Activated CD4-positive, alpha-beta T cell treated with anti-CD3 and anti-CD28 coated beads for 1 hour (primary cell): ENCODE measurements at regions not wholly inside any gene's neighbourhood (a gene's known extent, or its start where the extent isn't known, plus 50 kb on each side); places are given as distances from the start of the nearest gene placed in this dataset.

Experiments
- DNase-seq: peaks from one replicate; pipeline ENCODE4 v3.0.0-alpha.2; 2020

DNA sequence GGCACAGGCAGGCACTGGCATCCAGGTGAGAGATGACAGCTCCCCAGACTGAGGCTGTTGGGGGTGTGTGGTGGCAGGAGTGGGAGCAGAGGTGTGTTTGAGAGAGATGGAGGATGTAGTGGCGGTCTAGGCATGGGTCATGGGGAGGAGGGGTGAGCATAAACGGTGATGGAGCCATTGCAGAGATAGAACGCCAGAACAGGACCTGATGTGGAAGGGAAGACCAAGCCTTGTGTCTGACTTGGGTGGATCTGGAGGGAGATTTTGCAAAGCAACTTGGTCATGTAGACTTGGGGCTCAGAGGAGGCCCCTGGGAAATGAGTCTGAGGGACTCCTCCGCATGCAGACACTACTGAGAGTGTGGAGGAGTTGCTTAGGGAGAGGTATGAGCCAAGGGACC lies 50.0 kb upstream of the CLDN5 start:
- no peak for DNase-seq

DNA sequence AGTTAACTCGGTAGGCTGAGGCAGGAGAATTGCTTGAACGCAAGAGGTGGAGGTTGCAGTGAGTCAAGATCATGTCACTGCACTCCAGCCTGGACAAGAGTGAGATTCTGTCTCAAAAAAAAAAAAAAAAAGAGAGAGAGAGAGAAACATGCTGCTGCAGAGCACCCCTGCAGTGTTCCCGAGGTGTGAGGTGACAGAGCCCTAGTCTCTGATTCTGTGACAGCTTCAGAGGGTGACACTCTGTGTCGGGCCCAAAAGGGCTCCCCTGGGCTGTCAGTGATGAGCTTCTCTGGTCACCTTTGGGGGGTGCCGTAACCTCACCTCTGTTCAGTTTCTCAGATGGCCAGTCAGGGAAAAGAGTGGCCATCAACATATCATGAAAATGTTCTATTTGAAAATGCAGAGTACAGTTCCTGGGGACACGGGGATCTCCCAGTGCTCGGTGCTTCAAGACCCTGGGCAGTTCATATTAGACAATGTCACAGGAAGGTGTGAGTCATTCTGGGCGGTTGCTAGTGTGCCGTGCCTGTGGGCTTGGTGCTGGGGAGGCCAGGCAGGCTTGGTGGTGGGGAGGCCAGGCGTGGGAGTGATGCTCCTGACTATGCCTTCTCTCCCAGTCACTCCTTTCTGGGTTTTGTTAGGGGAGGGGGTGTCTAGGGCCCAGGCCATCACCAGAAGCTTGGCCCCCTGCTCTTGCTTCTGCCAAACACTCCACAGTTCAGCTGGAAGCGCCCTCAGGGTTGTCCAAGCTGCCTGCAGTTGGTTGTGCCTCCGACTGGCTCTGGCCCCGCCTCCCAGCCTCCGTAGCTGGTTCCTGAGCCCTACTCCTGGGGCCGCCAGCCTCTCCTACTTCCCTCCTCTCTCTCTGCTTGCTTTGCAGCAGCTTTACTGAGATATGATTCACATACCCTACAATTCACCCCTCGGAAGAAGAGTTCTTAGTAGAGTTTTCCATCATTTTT lies 52.5 kb upstream of the CLDN5 start:
- DNase-seq: peak; percentile 29

DNA sequence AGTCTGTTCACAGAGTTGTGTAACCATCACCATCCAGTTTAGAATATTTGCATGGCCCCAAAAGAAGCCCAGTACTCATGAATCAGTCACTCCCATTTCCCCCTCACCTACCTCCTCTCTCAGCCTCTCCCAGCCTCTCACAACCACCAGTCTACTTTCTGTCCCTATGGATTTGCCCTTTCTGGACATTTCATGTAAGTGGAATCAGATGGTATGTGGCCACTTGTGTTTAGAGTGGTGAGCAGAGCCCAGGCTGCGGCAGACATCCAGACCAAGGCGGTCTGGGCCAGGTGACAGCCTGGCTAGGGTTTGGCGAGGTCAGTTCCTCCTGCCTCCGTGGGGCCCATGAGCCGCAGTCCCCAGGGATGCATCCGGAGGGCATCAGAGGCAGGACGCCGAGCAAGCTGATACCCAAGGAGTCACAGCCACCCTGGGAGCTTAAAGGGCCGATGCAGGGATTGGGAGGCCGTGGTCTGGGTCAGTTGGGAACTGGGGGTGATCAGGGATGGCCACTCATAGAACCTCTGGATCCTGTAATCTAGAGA lies 53.3 kb upstream of the CLDN5 start:
- no peak for DNase-seq

DNA sequence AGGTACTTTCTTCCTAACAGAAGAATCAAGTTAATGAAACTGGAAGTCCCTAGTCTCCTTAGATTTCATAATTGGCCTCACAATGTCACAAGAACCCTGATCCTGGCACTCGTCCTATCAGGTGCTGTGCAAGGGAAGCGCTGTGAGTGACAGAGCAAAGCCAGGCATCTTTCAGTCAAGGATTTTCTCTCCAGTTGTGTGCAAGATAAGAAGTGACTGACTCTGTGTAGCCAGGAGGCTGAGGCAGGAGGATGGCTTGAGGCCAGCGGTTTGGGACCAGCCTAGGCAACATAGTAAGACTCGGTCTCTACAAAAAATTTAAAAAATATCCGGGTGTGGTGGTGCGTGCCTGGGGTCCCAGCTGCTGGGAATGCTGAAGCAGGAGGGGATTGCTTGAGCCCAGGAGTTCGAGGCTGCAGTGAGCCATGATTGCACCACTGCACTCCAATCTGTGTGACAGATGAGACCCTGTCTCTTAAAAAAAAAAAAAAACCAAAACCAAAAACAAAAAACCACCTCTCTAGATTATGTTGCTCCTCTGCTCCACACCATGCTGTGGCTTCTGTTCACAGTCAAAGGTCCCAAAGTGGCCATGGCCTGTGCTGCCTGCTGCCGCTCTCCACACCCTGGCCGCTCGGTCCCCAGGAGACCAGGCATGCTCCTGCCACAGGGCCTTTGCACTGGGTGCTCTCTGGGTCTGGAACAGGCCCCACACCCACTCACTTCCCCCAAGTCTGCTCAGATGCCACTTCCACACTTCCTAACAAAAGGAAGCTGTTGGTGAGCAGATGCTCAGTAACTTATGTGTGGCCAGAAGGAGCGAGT lies 54.2 kb upstream of the CLDN5 start:
- no peak for DNase-seq

DNA sequence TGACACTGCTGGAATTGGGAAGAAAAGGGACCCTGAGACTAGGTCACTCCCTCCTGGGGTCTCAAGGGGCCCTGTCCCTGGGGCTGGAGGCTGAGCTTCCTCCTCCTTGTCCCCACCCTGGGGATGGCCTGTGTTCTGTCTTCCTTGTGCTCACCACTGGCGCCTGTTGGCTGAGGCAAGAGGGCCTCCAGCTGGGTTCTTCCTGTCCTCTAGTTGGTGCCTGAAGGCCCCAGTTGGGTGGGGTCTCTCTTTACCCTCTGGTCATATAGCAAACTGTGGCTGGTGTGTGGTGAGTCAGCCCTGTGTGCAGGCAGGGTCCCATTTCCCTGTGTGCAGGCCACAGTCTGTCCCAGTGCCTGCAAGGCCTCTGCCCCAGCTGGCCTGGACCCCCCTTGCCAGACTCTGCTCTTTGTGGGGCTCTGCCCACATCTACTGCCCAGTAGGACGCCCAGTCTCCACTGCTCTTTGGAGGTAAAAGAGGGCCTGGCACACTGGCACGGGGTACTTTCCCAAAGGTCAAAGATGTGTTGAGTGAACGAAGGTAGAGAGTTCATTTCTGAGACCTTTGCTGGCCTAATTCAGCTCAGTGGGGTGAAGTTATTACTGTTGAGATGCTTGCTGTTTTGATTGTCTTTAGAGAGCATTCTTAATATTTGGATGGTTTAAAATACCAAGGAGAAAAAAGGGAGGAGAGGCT lies 55.1 kb upstream of the CLDN5 start:
- DNase-seq: no peak

DNA sequence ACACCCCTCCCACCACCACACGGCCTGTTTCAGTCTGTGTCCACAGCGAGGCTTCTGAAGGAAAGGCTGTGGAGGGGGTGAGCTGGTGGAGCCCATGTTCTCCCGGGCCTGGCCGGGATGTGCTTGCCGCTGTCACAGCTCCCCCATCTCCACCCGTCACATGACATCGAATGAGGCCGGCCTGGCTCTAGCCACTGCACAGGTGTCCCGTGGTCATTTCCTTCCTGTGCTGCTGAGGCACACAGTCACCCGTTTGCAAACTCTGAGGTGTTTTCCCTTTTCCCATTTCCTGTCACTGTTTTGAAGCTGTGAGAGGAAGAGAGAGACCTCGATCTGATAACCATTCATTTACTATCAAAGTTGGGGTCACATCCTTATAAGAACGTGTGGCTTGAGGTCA lies 55.7 kb upstream of the CLDN5 start:
- no peak for DNase-seq

DNA sequence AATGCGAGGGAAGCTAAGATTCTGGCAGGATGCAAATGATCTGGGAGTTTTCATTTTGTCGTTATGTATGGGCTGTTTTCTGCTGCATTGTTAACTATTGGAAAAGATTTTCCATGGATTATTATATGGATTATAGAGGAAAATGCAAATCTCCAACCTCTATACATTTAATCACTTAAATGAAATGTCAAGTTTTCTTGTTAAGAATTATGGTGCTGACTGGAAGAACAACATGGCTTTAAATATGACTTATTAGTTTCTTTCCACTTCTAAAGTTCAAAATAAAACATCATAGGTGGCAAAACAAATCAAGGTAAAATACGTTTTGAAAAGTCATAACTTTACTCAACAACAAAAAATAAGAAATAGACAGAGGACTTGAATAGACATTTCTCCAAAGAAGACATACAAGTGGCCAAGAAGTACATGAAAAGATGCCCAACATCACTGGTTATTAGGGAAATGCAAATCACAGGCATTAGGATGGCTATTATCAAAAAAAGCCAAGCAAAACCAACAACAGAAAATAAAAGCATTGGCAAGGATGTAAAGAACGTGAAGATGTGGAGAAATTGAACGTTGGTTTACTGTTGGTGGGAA lies 56.2 kb upstream of the CLDN5 start:
- no peak for DNase-seq

DNA sequence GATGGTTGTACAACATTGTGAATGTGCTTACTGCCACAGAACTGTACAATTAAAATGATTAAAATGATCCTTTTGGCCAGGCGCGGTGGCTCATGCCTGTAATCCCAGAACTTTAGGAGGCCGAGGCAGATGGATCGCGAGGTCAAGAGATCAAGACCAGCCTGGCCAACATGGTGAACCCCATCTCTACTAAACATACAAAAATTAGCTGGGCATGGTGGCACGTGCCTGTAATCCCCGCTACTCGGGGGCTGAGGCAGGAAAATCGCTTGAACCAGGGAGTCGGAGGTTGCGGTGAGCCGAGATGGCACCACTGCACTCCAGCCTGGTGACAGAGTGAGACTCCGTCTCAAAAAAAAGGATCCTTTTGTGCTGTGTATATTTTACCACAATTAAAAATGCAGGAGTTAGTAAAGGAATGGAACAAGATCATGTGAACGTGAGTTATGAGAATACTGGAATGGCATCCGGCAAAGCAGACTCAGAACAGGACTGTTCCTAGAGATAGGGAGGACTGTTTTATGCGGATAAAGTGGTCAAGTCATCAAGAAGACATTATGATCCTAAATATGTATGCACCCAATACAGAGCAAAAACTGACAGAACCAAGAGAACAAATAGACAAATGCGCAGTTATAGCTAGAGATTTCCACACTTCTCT lies 58.0 kb upstream of the CLDN5 start:
- DNase-seq: no peak

DNA sequence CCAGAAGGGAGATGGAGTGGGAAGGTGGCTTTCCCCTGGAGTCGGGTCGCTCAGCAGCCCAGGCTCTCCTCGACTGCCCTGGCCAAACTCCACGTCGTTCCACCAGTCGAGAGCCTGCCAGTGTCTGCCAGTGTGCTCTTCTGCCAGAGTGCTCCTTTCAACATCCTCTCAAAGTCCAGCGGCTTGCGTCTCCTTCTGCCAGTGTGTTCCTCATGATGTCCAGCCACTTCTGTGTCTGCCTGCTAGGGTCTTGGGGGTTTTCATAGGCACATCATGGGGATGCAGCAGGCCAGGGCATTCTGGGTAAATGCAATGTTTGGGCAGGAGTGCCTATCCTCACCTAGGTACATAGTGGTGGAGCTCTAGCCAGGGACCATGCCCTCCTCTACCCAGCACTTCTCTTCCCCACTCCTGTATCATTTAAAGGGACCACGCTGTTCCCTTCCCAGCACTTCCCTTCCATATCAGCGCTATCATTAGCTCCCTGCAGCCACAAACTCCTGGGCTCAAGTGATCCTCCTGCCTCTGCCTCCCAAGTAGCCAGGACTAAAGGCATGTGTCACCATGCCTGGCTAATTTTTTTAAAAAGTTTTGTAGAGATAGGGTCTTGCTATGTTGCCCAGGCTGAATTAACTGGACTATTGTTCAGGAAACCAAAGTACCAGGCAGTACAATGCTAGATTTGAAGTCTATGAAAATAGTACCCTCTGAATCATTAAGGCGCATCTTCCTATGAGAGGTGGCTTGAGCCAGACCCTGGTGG lies 62.9 kb upstream of the CLDN5 start:
- no peak for DNase-seq

DNA sequence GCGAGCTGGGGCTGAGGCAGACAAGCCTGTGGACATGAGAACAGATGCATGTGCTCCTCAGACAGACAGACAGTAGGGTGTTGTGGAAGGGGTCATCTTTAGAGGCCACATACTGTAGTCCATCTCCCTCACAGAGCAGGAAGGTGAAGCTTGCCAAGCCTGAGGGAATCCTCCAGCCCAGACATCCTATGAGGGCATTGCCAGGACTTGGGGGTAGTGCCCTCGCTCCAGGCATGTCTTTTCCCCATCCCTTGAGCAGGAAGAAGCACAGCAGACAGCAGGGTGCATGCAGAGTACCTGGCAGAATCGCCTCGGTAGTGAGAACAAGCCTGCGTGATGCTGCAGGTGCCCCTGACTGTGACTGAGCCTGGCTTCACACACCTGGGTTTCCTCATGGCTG lies 66.5 kb upstream of the CLDN5 start:
- no peak for DNase-seq

DNA sequence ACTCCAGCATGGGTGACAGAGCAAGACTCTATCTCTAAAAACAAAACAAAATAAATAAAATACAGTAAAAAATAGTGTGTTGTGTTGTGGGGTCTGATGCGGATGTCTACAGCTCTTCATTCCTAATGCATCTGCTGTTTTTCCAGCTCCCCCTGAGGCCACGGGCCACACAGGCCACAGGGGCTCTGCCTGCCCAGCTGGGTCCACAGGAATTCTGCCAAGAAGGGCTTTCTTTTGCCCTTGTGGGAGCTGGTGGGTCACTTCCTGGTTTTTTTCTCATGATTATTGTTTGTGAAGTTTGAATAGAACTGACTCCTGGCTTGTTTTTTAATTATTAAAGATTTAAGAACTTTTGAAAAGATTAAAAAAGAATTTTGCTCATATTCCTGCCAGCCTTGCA lies 67.4 kb upstream of the CLDN5 start:
- DNase-seq: no peak

DNA sequence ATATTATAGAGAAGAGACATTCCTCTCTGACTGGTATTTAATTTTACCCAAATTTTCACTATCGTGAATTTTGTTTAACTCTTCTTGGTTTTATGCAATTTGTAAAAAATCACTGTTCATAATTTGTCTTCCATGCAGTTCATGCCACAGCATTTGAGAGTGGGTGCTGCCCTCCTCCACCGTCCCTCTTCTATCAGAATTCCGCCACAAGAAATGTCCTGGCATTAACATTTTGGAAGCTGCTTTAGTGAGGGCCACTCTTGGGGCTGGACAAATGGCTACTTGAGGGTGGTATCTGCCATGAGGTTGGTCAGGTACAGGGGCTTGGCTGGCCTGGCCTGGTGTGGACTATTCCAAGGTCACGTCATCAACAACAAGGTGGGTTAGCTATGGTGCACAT lies 68.3 kb upstream of the CLDN5 start:
- DNase-seq: no peak

DNA sequence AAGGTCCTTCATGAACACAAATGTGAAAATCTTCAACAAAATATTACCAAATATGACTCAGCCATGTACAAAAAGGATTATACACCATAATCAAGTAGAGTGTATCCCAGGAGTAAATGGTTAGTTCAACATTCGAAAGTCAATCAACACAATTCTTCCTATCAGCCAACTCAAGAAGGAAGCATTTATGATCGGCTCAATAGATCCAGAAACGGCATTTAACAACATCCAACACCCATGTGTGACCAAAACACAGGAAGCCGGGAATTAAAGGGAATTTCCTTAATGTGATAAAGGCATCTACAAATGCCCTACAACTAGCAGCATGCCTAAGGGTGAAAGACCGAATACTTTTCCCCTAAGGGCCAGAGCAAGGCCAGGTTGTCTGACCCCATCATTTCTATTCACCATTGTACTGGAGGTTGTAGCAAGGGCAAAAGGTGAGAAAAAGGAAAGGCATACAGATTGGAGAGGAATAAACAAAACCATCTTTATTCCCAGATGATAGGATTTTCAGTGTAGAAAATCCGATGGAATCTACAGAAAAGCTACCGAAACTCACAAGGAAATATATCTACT lies 69.9 kb upstream of the CLDN5 start:
- no peak for DNase-seq

DNA sequence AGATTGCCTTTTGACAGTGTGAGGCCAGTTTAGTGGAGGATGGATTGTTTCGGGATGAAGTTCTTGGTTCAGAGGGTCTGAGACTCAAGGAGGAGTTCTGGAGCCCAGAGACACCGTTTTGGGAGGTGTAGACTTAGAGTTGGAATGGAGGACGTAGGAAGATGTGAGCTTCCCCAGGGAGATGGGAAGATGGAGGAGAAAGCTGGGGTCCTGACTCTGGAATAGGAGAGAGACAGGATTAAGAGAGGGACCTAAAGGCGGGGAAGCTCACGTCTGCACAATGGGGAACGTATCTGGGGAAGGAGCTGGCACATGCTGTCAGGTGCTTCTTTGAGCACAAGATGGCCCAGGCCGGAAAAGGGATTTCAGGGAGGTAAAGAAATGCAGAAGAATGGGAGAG lies 71.3 kb upstream of the CLDN5 start:
- DNase-seq: no peak

DNA sequence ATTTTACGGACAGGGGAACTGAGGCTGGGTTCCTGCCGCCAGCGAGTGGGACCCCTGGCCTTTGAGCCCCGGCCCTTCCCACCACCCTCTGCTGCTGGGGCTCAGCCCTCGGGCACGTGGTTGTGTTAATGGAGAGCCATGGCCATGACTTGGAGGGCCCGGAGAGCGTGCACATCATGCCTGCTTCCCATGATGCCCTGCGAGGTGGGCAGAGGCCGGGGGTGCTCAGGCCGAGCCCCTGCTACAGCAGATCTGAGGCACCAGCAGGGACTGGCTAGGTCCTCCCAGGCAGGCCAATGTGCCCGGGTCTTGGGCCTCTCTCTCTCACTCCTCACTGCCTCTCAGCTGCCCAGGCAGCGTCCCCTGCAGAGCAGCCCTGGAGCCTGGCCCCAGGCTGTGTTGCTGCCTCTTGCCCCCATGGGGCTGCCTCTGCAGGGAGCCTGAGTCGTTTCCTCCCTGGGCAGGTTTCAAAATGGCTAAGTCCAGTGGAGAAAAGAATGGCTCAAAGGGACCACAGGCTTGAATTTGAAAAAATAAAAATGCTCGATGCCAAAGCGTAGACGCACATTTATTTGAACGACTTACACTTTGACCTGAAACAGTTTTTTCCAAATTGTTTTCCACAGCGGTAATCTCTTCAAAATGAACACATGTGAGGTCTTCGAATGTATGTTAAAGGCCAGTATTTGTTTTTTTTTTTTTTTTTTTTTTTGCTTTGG lies 72.6 kb upstream of the CLDN5 start:
- DNase-seq: no peak

DNA sequence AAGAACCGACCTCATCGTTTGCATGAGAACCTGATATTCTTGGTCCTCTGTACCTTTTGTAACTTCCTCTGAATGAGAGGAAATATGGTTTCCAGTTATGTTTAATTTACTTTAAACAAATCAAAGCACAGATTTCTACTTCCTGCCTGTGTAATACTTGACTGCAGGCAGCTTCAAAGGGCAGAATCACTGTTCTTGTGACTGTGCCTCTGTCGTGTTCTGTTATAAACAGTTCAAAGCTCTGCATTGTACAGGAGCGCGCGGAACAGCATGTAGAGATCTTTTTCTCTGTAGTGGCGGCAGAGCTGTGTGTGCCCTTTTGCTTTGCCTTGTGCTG lies 73.2 kb upstream of the CLDN5 start:
- peak; percentile 33 for DNase-seq

DNA sequence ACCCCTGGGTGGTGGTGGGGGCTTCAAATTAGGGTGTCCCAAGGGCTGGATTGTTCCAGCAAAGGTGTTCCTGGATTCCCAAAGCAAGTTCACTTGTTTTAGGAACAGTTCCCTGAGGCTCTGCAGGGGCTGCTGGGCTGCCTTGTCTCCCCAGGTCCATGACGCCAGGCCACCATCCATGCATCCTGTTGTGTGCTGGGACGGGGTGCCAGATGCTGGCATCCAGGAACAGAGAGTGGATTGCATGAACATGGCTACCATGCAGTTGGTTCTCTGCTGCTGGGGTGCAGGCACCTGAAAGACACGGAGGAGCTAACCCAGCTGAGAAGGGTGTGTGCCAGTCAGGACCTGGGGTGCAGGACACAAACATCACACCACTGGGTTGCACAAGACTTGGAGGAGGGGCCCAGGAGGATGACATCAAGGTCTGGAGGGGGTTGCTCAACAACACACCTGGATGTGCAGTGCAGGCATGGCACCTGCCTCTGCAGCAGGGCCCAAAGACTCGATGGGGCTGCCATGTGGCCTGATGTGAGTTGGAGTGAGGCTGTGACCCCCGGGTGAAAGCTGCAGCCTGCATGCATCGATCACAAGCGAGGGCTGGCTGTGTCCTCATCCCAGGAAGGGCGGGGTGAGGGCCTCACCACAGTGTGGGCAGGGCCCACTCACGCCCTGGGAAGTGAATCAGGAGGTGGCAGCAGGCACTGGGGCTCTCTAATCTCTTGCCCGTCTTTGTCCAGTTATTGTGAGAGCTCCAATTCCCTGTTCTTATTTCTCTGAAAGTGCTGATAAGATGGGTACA lies 74.0 kb upstream of the CLDN5 start:
- no peak for DNase-seq

DNA sequence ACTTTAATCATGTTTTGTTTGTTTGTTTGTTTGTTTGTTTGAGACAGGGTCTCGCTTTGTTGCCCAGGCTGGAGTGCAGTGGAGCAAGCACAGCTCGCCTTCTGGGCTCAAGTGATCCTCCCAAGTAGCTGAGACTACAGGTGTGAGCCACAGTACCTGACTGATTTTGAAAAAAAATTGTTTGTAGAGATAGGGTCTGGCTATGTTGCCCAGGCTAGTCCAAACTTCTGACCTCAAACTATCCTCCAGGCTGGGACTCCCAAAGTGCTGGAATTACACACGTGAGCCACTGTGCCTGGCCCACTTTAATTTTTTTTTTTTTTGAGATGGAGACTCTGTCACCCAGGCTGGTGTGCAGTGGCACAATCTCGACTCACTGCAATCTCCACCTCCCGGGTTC lies 74.8 kb upstream of the CLDN5 start:
- DNase-seq: no peak

DNA sequence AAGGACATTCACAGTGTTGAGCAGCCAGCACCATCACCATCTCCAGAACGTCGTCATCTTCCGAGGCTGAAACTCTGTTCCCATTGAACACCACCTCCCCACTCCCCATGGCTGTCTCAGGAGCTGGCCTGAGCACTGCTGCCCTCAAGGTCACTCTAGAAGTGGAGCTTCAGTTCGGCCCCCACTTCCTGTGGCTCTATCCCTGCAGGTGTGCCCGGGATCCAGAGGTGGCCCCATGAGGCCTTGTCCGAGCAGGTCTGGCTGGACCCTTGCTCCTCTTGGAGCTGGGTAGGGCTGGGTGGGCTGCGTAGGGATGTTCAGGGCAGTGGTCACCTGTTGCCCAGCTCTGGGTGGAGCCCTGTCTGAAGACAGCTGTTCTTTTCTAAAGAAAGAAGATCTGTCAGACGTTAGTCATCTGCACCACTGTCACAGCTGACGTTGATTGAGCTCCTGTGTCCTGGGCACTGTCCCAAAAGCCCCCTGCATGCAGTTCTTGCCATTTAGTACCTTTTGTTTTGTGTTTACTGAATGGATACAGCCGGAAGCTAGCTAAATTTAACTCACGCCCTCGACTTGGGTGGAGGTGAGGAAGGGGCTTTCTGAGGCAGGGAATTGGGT lies 75.5 kb upstream of the CLDN5 start:
- DNase-seq: no peak
